Limb (tissue), 2 donors: ENCODE measurements at regions not wholly inside any gene's neighbourhood (a gene's known extent, or its start where the extent isn't known, plus 50 kb on each side); places are given as distances from the start of the nearest gene placed in this dataset.
"Not testable (repeated sequence)": the region's sequence is repeated elsewhere in the genome, so short reads cannot be mapped to it uniquely, and the experiment has no call there.

Experiments
- DNase-seq, 2 donors: peaks; one replicate each; pipeline ENCODE4 v3.0.0-alpha.2; 2016; ENCODE audit errors: extremely low spot score in 2 of 2

DNA sequence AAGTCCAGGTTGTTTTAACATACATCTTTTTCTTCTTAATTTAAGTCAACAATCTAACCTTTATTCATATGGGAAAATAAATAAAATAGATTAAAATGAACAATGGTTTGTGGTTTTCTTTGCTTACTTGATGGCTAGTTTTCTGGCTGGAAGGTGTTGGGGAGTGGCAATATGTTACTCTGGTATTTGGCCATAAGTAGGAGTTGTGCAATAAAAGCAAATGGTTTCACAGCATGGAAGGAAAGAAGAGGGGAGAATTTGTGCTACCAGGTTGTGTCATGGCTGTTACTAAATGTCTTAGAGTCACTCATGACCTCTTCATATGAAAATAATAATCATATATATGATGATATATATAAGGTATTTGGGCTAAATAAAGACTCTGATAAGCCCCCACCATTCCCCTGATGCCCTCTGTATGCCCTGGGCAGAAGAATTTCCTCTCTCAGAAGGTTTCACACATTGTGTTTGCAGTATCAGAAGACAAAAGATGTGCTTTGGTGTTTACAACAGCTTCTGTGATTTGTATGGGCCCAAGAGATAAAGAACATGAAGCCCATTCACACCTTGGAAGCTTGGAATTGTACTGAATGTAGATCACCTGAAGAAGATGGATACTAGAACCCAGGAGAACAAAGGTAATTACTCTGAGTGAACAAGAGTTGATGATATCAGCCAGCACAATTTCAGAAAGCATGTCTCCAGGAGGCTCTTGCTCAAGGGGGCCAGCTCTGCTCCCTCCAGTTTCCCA lies 160.9 kb downstream of the ALG10B start:
- no peak for DNase-seq

DNA sequence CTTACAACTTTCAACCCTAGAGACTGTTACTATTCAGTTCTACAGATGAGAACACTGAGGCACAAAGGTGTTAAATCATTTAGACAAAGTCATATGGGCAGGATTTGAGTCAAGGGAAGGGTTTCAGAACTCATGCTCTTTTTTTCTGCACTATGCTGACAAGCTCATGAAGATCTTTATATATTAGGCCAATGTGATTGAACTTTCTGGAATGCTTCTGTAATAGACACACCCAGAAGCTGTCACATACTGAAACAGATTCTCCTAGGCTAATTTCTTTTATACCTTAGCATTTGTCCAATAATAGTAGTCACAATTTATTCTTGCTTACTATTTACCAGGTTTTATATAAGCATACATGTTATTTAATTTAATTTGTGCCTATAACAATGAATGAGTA lies 164.0 kb downstream of the ALG10B start:
- DNase-seq: no peak

DNA sequence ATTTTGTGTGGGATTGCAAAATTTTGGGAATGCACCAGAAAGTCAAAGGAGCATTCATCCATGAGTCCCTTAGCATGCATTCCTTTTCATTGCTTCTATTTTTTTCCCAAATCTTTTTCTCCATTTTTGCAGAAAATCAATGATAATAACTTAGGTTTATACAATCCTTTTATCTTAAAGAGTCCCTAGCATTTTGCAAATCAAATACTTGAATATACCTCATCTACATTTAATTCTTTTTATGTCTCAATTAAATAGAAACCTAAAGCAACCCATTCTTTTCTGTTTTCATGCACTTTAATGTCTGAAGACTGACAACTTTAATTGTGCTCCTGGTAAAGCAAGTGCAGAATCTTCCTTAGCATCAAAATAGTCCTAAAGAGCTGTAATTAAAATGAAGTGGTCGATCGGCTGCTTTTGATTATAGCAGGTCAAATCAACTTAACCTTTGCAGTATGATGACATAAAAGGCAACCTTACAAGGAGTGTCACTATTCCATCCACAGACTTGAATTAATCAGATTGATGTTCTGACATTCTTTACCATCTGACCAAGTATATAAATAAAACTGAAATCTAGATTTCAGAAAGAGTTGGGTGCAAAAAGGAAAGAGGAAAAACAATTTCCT lies 168.4 kb downstream of the ALG10B start:
- DNase-seq: no peak

DNA sequence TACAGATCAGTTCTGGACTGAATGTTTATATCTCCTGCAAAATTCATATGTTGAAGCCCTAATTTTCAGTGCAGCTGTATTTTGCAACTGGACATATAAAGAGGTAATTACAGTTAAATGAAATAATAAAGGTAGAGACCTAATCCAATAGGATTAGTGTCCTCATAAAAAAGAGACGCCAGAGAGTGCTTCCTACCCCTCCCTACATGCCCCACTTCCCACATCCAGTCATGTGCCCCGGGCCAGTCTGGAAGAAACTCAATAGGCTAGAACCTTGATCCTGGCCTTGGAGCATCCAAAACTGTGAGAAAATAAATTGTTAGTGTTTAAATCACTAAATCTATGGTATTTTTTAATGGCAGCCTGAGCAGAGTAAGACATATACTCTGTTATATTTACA lies 172.3 kb downstream of the ALG10B start:
- no peak for DNase-seq

DNA sequence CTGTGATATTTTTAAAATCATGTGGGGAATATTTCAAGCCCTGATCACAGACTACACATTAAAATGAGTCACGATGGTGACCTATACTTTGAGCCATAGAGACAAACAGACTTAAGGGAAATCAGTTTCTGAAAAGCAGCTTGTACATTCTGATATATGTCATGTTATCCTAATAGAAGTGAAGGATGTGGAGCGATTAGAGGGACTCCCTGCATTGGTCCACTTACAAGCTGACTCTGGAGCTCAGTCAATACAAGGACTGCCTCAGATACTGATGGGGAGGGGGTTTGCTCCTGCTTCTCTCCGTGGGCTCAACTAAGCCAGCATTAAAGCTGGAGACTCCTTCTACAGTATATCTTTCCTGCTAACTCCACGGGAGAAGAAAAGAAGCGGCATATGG lies 173.5 kb downstream of the ALG10B start:
- no peak for DNase-seq

DNA sequence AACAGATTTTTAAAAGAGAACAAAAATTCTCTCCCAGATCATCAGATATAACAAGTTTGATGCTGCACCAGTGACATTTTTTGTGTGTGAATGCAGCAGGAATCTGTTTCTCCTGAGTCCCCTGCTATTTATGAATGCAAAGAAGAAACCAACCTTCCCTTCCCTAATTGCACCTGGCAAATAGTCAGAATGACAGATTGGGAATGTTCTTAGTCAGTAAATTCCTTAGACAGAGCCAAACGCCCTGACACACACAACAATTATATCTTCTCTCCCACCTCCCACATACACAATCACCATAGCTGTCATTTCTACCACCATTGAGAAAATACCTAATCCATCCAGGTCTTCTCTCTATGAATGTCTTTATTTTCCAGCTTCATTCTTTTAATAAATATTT lies 174.4 kb downstream of the ALG10B start:
- DNase-seq: no peak

DNA sequence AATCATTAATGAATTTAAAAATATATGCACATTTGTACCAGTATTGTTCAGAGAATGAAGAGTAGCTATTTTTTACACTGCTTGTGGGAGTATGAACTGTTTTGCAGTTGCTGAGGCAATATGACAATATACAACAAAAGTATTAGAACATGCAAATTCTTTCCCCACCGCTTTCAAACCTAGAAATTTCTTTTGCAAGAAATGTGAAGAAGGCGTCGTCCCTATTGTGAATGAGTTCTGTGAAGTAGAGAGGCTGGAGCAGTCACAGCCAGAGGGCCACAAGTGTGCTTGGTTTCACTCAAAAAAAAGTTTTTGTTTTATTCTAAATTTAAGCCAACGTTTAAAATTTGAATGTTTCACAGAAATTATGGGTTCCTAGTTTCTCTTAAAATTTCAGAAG lies 184.9 kb downstream of the ALG10B start:
- DNase-seq: no peak

DNA sequence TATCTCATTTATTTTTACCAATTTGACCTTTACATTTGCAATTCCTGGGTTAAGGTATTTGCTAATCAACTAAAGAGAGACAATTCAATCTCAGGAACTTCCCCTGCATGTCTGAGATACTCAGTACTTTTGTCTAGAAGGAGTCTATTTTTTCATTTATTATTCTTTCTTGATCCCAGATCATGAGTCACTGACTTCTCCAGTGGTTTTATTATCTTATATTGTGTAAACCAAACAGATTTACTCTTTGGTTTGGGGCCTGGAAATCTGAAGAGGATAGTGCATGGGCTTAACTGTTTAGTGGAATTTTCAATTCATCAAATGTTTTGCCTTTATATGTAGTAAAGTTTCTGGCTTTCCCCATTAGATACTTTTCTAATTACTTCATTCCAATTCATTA lies 185.4 kb downstream of the ALG10B start:
- no peak for DNase-seq

DNA sequence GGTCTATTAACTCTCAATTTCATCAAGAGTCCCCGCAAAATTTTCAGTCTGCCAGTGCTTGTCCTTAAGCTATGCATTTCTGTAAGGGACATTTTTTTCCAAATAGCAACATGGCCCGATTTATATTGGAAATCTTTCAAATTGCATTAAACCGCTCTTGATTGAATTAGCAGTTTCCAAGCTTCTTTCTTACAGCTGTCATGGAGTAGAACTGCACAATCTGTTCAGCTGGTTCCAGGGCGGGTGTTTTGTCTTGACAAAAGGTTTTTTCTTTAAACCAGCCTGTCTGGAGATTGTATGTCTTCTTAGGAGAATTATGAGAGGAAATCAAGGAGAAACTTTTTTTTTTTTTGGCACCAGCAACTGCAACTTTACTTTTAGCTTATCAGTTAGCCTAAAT lies 185.8 kb downstream of the ALG10B start:
- no peak for DNase-seq

DNA sequence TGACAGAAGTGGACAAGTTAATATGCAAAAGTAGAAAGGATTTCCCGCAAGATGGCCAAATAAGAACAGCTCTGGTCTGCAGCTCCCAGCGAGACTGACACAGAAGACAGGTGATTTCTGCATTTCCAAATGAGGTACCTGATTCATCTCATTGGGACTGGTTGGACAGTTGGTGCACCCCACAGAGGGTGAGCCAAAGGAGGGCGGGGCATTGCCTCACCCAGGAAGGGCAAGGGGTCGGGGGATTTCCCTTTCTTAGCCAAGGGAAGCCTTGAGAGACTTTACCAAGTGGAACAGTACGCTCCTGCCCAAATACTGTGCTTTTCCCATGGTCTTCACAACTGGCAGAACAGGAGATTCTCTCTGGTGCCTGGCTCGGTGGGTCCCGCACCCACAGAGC lies 191.3 kb downstream of the ALG10B start:
- DNase-seq: no peak

DNA sequence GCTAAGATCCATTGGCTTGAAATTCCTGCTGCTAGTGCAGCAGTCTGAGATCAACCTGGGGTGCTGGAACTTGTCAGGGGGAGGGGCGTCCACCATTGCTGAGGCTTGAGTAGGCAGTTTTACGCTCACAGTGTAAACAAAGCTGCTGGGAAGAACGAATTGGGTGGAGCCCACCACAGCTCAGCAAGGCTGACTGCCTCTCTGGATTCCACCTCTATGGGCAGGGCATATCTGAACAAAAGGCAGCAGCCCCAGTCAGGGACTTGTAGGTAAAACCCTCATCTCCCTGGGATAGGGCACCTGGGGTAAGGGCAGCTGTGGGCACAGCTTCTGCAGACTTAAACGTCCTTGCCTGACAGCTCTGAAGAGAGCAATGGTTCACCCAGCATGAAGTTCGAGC lies 191.7 kb downstream of the ALG10B start:
- no peak for DNase-seq

DNA sequence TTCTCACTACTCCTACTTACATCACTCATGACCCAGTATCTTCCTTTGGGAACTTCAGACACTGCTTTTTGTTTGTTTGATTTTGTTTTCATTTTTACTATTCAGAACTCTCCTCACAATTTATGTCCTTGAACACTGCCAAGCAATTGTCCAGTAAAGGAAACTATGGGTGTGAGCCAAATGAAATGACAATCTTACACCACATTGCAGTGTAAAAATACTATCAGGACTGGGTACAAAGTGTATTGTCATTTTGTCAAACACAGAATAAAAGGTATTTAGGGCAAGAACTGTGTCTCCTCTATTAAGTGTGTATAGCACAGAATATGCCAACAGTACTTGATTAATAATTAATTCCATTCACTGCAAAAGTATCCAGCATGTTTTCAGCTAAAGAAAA lies 199.3 kb downstream of the ALG10B start:
- no peak for DNase-seq

DNA sequence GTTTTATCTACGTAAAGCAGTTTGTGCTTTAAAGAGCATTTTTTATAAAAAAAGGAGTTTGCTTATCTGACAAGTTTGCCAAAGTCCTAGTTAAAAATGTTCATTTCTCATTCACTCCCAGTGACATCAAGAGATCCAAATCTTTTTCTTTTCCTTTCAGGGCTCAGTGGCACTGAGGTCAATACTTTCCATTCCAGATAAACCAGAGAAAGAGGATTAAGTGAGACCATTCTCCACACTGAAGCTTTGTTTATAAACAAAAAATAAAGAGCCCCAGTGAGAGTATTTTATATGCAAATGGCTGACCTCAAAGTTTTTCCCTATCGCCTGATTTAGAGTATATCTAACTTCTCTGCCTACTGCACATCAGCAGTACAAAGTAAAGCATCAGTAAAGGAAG lies 199.8 kb downstream of the ALG10B start:
- DNase-seq: no peak

DNA sequence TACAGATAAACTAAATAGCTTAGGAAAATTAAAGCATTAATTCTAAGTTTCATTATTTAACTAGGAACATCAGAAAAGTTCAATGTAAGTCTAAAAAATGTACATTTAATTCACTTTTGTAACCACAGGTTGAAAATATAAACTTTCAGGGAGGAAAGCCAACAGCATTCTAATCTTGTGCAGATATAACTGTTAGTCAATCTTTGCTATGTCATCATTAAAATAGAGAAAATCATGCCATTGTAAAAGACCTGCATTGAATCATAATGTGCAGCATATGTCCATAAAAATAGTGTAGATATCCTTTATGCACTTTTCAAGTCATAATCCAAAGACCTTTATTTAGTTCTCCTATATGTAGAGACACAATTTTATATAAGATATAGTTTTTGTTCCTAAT lies 207.3 kb downstream of the ALG10B start:
- no peak for DNase-seq

DNA sequence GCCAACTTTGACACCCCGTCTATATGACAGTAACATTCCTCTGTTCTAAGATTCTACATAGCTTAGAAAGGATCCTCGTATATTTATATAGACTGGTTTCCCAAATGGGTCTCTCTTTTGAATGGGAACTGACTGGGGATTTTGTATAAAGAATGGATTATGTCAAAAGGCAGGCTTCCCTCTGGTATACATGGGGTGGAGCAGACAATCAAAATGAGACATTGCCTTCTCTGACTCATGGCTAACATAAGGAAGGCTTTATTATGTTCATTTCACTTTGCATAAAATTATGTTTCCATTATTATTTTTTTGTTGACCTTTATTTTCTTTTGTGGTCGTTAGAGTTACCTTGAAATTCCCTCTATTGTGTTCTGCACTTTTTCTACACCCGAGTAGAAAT lies 211.1 kb downstream of the ALG10B start:
- no peak for DNase-seq

DNA sequence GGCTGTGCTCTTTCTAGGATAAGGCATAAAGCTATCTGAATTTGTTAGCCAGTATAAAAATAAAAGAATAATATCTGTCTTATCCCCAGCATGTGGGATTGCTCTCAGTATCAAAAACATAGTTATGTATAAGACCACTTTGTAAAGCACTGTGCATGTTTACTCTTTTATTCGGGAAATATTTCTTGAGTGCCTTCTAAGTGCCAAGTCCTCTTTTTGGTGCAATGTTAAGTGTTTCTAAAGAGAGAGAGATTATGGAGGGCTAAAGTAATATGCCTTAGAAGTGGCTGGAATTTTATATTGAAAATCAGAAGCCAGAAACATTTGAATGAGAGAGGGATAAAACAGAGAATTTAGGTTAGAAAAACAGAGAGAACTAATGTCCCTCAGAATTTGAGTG lies 212.0 kb downstream of the ALG10B start:
- DNase-seq: no peak

DNA sequence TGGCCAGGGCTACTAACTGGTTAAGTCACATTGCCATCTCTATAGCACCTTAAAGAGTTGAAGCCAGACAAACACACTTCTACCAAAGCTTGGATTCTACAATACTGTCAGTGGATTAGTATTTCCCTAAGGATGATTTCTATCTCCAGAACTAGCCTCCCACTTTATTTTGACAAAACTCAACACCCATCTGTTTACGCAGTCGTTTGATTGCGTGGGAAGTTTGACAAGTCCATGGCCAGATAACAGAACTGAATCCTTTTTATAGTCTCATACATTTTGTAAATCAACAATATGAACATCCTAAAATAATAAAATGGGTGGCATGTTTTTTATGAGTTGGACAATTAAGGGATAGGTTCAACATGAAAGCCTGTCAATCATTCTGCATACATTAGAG lies 212.7 kb downstream of the ALG10B start:
- not testable (repeated sequence) for DNase-seq

DNA sequence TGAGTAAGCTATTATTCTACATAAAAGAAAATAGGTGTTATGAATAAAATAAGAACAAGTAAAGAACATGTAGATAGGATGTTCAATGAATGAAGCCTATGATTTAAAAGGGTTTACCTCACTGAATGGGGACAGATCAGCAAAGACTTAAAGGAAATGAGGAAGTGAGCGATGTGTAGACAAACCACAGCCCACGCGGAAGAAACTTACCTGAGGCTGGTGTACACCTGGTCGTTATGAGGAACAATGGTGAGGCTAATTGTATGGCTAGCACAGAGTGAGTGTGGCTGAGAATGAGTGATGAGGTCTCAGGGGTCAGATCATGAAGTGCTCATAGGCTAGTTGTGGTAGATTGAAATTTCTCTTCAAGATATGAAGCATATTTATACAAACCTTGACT lies 221.7 kb downstream of the ALG10B start:
- DNase-seq: no peak

DNA sequence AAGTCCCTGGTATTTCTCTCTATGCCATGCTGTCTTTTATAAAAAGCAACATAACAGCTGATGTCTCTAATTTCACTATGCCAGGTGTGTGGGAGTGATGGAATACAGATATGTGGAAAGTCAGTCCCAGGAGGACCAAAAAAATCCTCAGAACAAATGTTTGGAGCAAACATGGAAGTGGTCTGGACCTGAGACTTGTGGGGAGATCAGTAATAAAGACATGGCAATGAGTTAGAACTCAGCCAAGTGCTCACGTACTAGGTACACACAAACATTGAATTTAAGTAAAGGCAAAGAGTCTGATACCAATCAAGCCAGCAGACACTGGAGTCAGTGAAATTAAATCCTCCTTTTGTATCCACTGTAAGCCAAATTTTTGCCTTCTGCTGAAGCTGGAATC lies 223.6 kb downstream of the ALG10B start:
- DNase-seq: no peak

DNA sequence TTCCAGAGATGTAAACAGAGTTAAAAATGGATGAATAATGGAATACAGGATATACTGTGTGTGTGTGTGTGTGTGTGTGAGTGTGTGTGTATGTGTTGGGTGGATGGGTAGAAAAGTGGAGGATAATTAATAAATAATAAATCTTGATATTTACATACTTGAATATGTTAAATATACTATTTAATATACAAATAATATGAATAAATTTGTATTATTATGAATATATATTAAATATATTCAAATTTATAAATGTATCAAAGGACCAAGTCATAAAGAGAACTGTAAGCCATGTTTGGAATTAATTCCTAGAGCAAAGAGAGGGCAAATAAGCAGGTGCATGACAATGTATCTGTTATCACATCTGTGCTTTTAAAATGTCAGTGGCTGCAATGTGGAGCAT lies 225.3 kb downstream of the ALG10B start:
- no peak for DNase-seq

DNA sequence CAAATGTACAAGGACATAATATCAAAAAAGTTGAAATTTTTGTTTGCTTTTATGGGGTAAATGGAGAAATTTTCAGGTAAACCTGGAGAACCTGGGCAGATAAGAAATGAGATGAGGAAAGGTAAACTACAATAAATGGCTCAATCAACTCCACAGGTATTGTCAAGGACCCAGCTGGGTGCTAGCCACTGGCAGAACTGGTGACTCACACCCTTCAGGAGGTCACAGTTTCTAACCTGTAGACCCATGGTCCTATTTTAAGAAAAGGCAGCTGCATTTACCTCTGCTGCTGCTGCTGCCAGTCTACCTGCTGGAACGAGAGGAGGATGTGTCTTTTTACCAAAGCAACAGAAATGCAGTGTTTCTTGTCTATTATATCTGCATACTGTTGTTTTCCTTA lies 226.6 kb downstream of the ALG10B start:
- DNase-seq: no peak

DNA sequence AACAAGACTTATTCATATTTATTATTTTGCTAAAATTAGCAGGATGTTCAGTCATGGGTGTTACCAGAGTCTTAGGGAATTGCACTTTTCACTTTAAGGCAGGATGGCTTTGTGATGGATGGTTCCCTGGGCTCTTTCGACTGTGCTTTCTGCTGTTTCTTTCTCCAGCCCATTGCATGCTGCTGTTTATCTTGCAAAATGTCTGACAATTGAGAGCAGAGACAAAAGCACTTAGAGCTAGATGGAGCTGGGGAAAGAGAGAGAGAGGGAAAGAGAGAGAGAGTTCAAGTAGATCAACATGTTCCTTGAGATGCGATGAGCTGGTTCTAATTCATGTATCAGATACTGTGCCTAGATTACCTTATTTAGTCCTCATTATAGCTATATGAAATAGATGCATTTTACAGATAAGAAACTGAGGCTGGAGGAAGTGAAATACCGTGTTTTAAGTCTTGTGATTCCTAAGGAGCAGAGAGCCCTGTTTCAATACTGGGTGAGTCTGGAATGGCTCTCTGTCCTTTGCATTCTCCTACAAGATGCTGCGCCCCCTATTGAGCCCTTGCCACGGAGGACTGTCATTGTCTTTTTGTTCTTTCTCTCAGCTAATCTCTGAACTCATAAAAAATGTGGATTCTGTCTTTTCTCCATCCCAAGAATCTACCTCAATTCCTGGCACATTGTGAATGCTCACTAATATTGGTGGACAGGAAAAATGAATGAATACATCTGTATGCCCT lies 227.9 kb downstream of the ALG10B start:
- no peak for DNase-seq

DNA sequence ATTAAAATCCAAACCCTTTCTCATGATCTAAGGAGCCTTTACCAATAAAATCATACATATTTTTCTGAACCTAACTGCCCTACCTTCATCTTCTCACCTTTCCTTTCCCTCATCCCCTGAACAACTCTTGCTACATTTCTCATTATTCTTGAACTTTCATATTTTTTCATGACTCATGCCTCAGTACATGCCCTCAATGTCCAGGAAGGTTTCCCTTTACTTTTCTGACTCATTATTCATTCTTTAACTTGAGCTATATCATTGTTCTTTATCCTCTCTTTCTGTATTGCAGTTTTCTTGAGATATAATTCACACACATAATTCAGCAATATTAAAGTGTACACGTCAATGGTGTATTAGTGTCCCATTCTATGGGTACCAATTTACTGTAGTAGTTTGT lies 231.0 kb downstream of the ALG10B start:
- DNase-seq: no peak
